Tibial artery (tissue), 4 donors: ENCODE measurements at regions not wholly inside any gene's neighbourhood (a gene's known extent, or its start where the extent isn't known, plus 50 kb on each side); places are given as distances from the start of the nearest gene placed in this dataset.

Experiments
- DNase-seq, 2 donors: peaks; one replicate each; pipeline ENCODE4 v3.0.0-alpha.2; 2019
- H3K27ac ChIP-seq, 2 donors: fragments of 200-600 bp; sonication (generic) in 1 of 2; 1 replicate in 1 of 2; 2 replicates in 1 of 2; pipeline ENCODE4 v1.5.1; 2018 to 2019; ENCODE audit warnings: mild to moderate bottlenecking in 1 of 2
- H3K27me3 ChIP-seq, 2 donors: fragments of 200-600 bp; sonication (generic) in 1 of 2; one replicate each; pipeline versions ENCODE4 v1.5.1 to v1.6.0; 2016 to 2019
- H3K36me3 ChIP-seq, 3 donors: fragments of 200-600 bp; sonication (generic) in 2 of 3; one replicate each; pipeline ENCODE4 v1.5.1; 2016 to 2019; ENCODE audit warnings: mild to moderate bottlenecking in 2 of 3
- H3K4me1 ChIP-seq, 4 donors: fragments of 200-600 bp; sonication (generic) in 2 of 4; 1 replicate in 3 of 4; 2 replicates in 1 of 4; pipeline ENCODE4 v1.5.1; 2016 to 2019
- H3K4me3 ChIP-seq, 2 donors: fragments of 200-600 bp; sonication (generic) in 1 of 2; 1 replicate in 1 of 2; 2 replicates in 1 of 2; pipeline ENCODE4 v1.5.1; 2018 to 2019; ENCODE audit warnings: mild to moderate bottlenecking in 2 of 2
- H3K9me3 ChIP-seq, 3 donors: fragments of 200-600 bp; sonication (generic) in 1 of 3; one replicate each; pipeline ENCODE4 v1.5.1; 2016 to 2019
- CTCF ChIP-seq, 2 experiments: fragments of 200-600 bp in 1 of 2; fragments of 450-650 bp in 1 of 2; IDR thresholded peaks; one replicate each; pipeline ENCODE4 v1.5.1; 2017 to 2019; ENCODE audit warnings: antibody characterized with exemption in 2 of 2, mild to moderate bottlenecking in 1 of 2, moderate library complexity in 1 of 2
- intact Hi-C: fragments of 100-400 bp; cut with DNase I; formaldehyde crosslinking; loops from one replicate; pipeline ENCODE4 v1.15.0; 2023; ENCODE audit warnings: low total_unique reads

GRCh38 chr12:126342866-126343265, 1277.6 kb downstream of the AACS start:
- H3K36me3 ChIP-seq = no peaks in the 10 kb centered on the region
- no peaks in the 10 kb centered on the region for H3K27me3 ChIP-seq
- intact Hi-C loops = no loop called here
- no peaks in the 10 kb centered on the region for H3K9me3 ChIP-seq
- H3K27ac ChIP-seq = no peak overlapping the region
- no peak for TF ChIP-seq CTCF (IDR thresholded peaks at IDR 0.05)
- DNase-seq = no peak
- no peaks in the 10 kb centered on the region for H3K4me1 ChIP-seq
- H3K4me3 ChIP-seq = no peak overlapping the region

- Histone ChIP-seq H3K9me3 (no peaks in the 10 kb centered on the region), H3K4me3 (no peak overlapping the region), H3K4me1 (no peaks in the 10 kb centered on the region), H3K27ac (no peak overlapping the region), H3K36me3 (no peaks in the 10 kb centered on the region), H3K27me3 (no peaks in the 10 kb centered on the region)
- intact Hi-C loops = no loop called here
- no peak for DNase-seq
- no peak for TF ChIP-seq CTCF (IDR thresholded peaks at IDR 0.05)
Measured at GRCh38 chr12:126343321-126343720, 1278.1 kb downstream of the AACS start.

GRCh38 chr12:126346087-126346486, 1280.9 kb downstream of the AACS start:
- Histone ChIP-seq H3K27ac (no peak overlapping the region), H3K36me3 (no peaks in the 10 kb centered on the region), H3K27me3 (no peaks in the 10 kb centered on the region), H3K9me3 (no peaks in the 10 kb centered on the region), H3K4me1 (no peaks in the 10 kb centered on the region), H3K4me3 (no peak overlapping the region)
- TF ChIP-seq CTCF (IDR thresholded peaks at IDR 0.05) = no peak
- DNase-seq = no peak
- intact Hi-C loops = no loop called here

GRCh38 chr12:126347421-126347820, 1282.2 kb downstream of the AACS start:
- H3K4me1 ChIP-seq = no peaks in the 10 kb centered on the region
- no peaks in the 10 kb centered on the region for H3K36me3 ChIP-seq
- H3K27ac ChIP-seq = no peak overlapping the region
- H3K4me3 ChIP-seq = no peak overlapping the region
- intact Hi-C loops = no loop called here
- H3K9me3 ChIP-seq = no peaks in the 10 kb centered on the region
- no peak for TF ChIP-seq CTCF (IDR thresholded peaks at IDR 0.05)
- no peaks in the 10 kb centered on the region for H3K27me3 ChIP-seq
- DNase-seq = no peak

- no peak overlapping the region for H3K4me3 ChIP-seq
- H3K9me3 ChIP-seq = no peaks in the 10 kb centered on the region
- TF ChIP-seq CTCF (IDR thresholded peaks at IDR 0.05) = no peak
- intact Hi-C loops = no loop called here
- H3K36me3 ChIP-seq = no peaks in the 10 kb centered on the region
- no peak overlapping the region for H3K27ac ChIP-seq
- no peaks in the 10 kb centered on the region for H3K27me3 ChIP-seq
- DNase-seq = no peak
- no peaks in the 10 kb centered on the region for H3K4me1 ChIP-seq
Measured at GRCh38 chr12:126349383-126349782, 1284.1 kb downstream of the AACS start.

- TF ChIP-seq CTCF (IDR thresholded peaks at IDR 0.05) = no peak
- H3K9me3 ChIP-seq = peaks cover 0 to 3% (median 0%) of the 10 kb centered on the region in 3 donors
- no peak overlapping the region for H3K27ac ChIP-seq
- H3K27me3 ChIP-seq = no peaks in the 10 kb centered on the region
- H3K36me3 ChIP-seq = no peaks in the 10 kb centered on the region
- intact Hi-C loops = no loop called here
- no peak for DNase-seq
- no peak overlapping the region for H3K4me3 ChIP-seq
- no peaks in the 10 kb centered on the region for H3K4me1 ChIP-seq
Measured at GRCh38 chr12:126353604-126354003, 1288.4 kb downstream of the AACS start.
